Retinal pigment epithelial cell (primary cell): ENCODE measurements at regions not wholly inside any gene's neighbourhood (a gene's known extent, or its start where the extent isn't known, plus 50 kb on each side); places are given as distances from the start of the nearest gene placed in this dataset.

ENCODE experiments used
- DNase-seq: peaks from one replicate; pipeline ENCODE4 v3.0.0-alpha.2; 2010; ENCODE audit warnings: low read depth
- H3K4me3 ChIP-seq: 2 replicates; pipeline ENCODE4 v1.5.1; 2011; ENCODE audit warnings: mild to moderate bottlenecking, low read length, control low read depth, moderate library complexity
- TF ChIP-seq, protein P1 (sequence below): conservative IDR thresholded peaks from 2 replicates; pipeline ENCODE4 v1.5.1; 2011; ENCODE audit warnings: low read depth, low read length, control low read depth, inconsistent platforms

DNA sequence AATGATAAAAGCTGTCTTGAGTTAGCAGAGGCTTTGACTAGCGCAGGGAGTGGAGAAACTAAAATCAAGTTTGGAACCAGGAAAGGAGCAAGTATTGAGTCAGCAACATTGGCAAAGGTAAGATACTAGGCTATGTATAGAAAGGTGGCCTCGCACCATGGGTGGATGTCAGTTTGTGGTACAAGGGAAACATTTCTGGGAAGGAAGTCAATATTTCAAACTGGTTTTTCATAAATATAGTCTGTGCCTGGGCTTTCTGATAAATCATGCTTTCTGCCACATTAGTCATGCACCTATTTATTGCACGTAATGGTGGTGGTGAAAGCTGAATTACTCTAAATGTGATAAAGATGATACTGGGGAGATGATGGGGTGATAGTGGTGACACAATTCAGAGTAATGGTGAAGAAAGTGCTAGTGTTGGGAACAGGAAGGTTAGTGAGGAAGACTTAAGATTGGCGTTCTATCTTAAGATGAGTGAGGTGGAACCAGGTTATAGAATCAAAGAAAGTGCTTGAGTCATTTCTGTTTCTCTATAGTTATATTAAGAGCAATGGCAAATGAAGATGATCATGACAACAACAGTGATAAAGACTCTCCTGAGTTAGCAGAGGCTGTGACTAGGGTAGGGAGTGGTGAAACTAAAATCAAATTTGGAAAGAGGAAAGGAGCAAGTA lies 729.0 kb downstream of the FAM181B start:
- H3K4me3 ChIP-seq, result no peak overlapping the region
- TF ChIP-seq, protein P1, sequence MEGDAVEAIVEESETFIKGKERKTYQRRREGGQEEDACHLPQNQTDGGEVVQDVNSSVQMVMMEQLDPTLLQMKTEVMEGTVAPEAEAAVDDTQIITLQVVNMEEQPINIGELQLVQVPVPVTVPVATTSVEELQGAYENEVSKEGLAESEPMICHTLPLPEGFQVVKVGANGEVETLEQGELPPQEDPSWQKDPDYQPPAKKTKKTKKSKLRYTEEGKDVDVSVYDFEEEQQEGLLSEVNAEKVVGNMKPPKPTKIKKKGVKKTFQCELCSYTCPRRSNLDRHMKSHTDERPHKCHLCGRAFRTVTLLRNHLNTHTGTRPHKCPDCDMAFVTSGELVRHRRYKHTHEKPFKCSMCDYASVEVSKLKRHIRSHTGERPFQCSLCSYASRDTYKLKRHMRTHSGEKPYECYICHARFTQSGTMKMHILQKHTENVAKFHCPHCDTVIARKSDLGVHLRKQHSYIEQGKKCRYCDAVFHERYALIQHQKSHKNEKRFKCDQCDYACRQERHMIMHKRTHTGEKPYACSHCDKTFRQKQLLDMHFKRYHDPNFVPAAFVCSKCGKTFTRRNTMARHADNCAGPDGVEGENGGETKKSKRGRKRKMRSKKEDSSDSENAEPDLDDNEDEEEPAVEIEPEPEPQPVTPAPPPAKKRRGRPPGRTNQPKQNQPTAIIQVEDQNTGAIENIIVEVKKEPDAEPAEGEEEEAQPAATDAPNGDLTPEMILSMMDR, result no peak
- no peak for DNase-seq

DNA sequence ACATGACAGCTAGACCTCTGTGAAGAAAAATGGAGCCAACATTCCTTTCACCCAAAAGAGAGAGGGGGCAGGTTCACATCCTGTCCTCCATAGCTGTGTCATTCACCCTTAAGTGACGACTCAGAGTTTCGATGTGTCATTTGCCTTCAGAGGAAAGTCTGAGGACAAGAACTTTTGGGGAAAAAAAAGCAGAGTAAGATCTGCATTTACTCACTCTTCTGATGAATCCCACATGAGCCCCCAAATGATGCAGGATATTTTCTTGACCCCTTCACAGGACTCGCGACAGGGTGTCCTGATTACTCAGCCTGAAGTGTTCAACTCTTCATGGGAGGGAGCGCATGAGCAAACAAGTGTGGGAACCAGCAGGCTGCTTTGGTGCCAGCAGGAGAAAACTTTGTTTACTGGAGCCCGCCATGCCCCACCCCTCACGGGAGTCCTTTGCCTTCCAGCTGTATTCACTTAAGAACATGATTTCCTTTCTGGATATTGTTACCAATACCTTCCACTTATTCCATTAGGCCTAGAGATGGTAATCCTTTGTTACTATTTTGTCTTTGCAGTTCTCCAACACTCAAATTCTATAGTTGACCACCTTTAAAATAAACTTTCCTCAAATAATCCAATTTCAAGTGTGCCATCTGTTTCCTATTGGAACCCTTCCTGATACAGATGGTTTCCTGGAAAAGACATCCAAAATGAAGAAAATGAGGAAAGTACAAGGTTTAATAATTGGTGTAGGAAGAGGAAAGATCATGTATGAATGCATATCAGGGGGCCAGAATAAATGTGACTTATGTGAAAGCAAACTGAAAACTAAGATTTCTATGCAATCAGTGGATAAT lies 729.8 kb downstream of the FAM181B start:
- TF ChIP-seq, protein P1, result no peak
- no peak for DNase-seq
- H3K4me3 ChIP-seq, result no peak overlapping the region

DNA sequence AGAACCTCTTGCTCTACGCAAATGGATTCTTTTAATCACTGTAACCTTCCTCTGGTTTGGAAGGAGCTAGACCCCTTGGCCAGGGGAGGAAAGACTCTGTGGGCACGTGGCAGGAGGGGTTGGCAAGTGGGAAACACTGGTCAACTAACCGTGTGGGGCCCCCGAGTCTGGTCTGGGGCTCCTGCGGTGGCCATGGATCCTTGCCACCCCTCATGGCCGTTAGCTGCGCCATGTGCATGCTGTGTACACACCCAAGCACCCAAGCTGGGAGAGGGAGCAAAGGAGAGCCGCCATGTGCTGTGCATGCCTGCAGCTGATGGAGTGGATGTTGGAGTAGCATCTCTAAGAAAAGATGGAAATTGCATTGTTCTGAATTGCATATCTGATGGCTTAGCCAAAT lies 730.6 kb downstream of the FAM181B start:
- no peak overlapping the region for H3K4me3 ChIP-seq
- no peak for DNase-seq
- TF ChIP-seq, protein P1, result no peak

DNA sequence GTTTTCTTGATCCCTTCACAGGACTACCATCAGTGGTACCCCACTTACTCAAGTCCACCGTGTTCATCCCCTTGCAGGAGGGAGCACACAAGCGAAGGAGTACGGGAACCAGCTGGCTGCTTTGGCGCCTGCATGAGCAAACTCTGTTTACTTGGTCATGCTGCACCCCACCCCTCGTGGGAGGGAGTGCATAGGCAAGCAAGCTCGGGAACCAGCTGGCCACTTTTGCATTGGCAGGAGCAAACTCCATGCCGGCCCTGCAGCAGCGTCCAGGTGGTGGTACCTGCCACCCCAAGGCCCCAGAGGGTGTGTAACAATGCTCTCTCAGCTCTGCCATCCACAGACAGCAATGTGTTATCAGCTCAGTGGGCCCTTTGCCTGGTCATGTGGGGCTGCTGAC lies 737.8 kb downstream of the FAM181B start:
- no peak overlapping the region for H3K4me3 ChIP-seq
- TF ChIP-seq, protein P1, result no peak
- no peak for DNase-seq

DNA sequence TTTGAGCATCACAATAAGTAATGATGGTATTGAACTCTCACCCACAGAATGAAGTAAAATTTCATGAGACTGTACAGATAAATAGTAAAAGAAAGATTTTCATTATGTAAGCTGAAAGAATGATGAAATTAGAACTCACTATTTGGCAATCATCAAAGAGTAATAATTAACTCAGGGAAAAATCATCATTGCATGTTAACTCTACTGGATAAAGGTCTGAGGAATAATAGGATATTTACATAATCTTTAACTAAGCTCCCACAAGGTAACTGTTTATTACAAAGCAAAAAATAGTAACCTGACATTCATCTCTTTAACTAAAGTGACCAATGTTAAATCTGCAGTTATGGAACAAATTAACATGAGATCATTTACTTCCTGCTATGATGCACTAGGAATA lies 739.9 kb downstream of the FAM181B start:
- DNase-seq, result no peak
- H3K4me3 ChIP-seq, result no peak overlapping the region
- TF ChIP-seq, protein P1, result no peak

DNA sequence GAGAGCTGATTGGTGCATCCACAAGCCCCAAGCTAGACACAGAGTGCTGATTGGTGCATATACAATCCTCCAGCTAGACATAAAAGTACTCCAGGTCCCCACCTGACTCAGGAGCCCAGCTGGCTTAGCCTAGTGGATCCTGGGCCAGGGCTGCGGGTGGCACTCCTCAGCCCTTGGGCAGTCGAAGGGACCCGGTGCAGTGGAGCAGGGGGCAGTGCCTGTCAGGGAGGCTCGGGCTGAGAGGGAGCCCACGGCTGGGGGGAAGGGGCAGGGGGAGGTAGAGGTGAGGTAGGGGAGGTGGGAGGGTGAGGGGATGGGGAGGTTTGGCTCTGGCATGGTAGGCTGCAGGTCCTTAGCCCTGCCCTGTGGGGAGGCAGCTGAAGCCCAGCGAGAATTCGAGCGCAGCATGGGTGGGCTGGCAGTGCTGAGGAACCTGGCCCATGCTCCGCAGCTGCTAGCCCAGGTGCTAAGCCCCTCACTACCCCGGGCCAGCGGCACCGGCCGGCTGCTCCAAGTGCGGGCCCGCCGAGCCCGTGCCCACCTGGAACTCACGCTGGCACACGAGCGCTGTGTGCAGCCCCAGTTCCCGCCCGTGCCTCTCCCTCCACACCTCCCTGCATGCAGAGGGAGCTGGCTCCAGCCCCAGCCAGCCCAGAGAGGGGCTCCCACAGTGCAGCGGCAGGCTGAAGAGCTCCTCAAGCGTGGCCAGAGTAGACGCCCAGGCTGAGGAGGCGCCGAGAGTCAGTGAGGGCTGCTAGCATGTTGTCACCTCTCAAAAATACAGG lies 742.8 kb downstream of the FAM181B start:
- no peak overlapping the region for H3K4me3 ChIP-seq
- TF ChIP-seq, protein P1, result no peak
- DNase-seq, result no peak
